Tibial nerve (tissue), 4 donors: ENCODE measurements at regions not wholly inside any gene's neighbourhood (a gene's known extent, or its start where the extent isn't known, plus 50 kb on each side); places are given as distances from the start of the nearest gene placed in this dataset.

Experiments used
- EP300 ChIP-seq, 2 donors: sonication (generic); formaldehyde crosslinking; IDR thresholded peaks; one replicate each; pipeline ENCODE4 v1.6.1; 2017; ENCODE audit warnings: antibody characterized with exemption in 2 of 2, mild to moderate bottlenecking in 1 of 2
- POLR2A ChIP-seq, 2 donors: fragments of 450-650 bp; IDR thresholded peaks; one replicate each; pipeline ENCODE4 v1.6.1; 2017; ENCODE audit warnings: antibody characterized with exemption in 2 of 2, mild to moderate bottlenecking in 2 of 2, moderate library complexity in 2 of 2
- TF ChIP-seq, protein P1 (sequence below), 5 experiments: fragments of 200-600 bp in 3 of 5; fragments of 450-650 bp in 2 of 5; sonication (generic) in 3 of 5; IDR thresholded peaks; one replicate each; pipeline ENCODE4 v1.5.1; 2016 to 2019; ENCODE audit warnings: antibody characterized with exemption in 5 of 5, mild to moderate bottlenecking in 3 of 5, moderate library complexity in 2 of 5

DNA sequence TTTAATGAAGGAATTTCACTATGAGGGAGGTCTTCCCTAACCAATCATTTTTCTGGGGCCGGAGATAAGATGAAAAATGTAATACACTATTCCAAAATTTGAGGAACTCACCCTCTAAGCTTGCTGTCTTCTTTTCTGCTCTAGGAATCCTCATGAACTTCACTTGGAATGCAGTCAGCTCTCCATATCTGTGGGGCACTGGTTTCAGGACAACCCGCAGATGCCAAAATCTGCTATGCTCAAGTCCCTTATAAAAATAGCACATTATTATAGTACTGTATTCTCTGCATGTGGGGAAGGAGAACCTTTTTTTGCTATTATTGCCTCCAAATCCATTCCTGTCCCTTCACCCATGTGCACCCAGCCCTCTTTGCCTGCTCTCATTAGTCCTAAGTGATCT lies 146.0 kb downstream of the ABCA8 start:
- TF ChIP-seq POLR2A (IDR thresholded peaks at IDR 0.05): no peak
- TF ChIP-seq, protein P1, sequence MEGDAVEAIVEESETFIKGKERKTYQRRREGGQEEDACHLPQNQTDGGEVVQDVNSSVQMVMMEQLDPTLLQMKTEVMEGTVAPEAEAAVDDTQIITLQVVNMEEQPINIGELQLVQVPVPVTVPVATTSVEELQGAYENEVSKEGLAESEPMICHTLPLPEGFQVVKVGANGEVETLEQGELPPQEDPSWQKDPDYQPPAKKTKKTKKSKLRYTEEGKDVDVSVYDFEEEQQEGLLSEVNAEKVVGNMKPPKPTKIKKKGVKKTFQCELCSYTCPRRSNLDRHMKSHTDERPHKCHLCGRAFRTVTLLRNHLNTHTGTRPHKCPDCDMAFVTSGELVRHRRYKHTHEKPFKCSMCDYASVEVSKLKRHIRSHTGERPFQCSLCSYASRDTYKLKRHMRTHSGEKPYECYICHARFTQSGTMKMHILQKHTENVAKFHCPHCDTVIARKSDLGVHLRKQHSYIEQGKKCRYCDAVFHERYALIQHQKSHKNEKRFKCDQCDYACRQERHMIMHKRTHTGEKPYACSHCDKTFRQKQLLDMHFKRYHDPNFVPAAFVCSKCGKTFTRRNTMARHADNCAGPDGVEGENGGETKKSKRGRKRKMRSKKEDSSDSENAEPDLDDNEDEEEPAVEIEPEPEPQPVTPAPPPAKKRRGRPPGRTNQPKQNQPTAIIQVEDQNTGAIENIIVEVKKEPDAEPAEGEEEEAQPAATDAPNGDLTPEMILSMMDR (IDR thresholded peaks at IDR 0.05): no peak
- TF ChIP-seq EP300 (IDR thresholded peaks at IDR 0.05): no peak
